TTC549 (cell line): ENCODE measurements at regions not wholly inside any gene's neighbourhood (a gene's known extent, or its start where the extent isn't known, plus 50 kb on each side); places are given as distances from the start of the nearest gene placed in this dataset.
"Not testable (repeated sequence)": the region's sequence is repeated elsewhere in the genome, so short reads cannot be mapped to it uniquely, and the experiment has no call there.

Experiments used
- FAIRE-seq: peaks from 2 replicates; lab custom pipeline; 2012; peaks lifted over from hg19 to GRCh38; lab: Jason Lieb, UNC

DNA sequence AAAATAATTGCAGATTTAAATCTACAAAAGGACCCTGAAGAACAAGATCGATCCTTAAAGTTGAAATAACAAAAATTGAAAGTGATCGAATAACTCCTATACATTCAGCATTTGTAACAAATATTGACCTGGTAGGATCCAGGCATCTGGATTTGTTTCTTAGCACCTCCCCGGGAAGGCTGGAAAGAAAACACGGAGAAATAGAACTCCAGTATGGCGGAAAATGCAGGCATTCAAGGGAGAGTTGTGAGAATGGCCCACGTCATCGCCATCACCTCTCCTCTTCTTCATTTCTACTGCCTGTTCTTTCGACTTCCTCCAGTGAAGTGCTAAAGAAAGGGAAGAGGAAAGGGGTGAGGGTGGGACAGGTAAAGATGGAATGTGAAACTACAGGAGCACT lies 242.3 kb upstream of the TFAP2D start:
- no peak for FAIRE-seq

DNA sequence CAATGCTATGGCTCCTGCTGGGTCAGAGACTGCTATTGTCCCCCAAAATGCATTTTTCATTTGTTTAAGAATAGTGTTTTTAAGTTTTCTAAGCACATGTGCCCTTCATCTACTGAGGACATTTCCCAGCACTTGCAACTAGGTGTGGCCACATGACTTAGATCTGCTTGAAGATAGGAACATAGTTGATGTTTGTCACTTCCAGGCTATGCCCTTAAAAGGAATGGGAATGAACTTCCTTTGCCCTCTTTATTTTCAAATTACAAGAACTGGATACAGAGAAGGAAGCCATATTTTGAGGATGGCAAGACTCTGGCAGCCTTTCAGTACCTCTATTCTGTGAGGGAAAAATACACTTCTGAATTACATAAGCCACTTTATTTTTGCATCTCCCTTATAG lies 203.0 kb upstream of the TFAP2D start:
- FAIRE-seq, result no peak

DNA sequence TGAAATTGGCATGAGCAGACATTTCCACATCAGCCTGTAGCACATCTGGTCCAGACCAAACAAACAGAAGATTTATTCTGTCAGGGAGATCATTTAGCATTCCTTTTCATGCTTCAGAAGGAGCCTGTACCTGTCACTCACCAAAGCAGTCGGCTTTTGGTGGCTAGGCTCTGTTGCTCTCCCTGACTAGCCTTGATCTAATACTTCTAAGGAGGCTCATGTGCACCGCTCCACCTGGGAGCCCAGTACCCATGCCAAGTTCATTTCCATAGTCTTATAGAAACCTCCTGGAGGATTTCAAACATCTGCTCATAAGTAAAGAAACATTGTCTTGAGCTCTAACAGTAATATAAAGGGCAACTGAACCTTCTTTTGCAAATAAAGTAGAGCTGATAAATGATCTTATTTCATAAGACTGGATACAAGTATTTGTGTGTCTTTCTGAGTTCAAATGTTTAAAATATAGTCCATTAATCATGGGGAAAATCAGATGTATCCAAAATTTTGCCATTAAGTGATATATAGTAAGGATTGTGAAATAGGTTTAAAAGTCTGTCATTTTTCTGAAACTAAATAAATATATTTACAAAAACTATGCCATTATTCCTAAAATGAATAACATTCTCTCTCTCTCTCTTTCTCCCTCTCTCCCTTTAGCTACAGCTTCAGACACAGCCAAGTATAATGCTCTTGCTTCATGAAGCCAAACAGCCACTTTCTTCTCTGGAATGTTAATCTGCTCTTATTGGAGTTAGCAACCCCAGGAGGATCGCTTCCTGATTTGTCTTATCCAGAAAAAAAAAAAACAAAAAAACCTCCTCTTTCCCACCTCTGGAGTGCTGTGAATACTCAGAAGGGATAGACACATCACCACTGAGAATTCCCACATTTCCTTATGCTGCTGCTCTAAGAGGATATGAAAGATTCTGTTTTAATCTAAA lies 192.7 kb upstream of the TFAP2D start:
- no peak for FAIRE-seq

DNA sequence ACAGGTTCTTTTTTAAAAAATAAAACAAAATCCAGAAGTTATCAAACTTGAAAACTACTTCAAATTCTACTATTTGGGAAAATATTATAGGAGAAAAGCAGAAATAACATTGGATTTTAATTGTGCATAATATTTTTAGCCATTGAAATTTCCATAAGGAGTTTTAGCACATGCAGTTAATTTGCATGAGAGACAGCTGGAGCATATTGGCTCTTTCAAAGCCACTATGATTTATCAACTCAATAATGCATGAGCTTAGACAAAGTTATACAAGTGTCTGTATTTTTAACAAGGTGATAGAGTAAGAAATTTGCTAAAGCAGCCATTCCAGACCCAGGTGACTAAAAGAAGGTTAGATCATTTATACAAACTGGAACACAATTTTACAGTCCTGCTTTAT lies 189.0 kb upstream of the TFAP2D start:
- FAIRE-seq, result no peak

DNA sequence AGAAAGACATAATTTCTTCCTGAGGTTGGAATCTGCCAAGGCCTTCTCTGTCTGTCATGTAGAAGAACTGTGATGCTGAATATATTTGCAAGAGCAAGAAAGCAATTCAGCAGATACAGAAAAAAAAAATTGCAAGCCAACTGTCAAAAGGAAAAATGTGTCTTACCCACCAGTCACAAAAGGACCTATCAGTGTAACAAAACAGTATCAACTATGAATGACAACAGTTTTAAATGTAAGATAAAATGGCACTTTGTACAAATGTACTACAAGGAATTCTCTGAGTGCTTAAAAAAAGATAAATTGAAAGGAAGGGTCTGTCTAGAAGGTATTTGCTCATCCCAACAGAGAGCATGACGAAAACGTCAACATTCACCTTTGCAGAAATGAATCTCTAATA lies 185.3 kb upstream of the TFAP2D start:
- FAIRE-seq, result no peak

DNA sequence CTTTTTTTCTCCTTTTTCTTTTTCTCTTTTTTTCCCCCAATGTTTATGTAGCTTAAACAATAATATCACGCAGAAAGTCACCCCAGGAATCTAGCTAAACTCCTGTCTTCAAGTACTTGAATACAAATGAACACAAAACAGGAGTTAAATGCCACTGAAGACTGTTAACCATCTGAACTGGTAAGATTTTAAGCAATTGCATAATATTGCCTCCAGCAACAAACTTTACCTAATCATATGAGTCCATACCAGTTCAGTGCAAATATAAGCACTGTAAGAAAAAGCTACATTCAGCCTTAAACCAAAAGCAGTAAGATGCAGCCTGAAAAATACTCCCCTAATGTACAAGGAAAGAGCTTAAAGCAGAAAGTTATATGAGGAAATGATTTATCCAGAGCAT lies 173.9 kb upstream of the TFAP2D start:
- FAIRE-seq, result no peak

DNA sequence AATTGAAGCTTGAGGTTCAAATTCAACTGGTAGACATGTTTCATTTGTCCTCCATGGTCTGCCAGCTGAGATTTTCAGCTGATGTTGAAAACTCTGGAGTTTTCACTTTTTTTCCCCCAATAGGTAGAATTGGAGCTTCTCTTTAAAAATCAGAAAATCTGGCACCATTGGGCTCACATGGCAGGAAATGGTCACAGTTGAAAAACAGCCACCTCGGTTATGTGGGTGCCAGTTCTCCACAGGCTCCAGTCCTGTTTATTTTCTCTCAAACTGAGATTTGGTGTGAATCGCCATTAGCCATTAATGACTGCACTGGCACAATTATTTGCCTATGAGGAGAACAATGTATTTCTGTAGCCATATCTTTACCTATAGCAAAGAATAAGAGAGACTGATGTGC lies 171.4 kb upstream of the TFAP2D start:
- no peak for FAIRE-seq

DNA sequence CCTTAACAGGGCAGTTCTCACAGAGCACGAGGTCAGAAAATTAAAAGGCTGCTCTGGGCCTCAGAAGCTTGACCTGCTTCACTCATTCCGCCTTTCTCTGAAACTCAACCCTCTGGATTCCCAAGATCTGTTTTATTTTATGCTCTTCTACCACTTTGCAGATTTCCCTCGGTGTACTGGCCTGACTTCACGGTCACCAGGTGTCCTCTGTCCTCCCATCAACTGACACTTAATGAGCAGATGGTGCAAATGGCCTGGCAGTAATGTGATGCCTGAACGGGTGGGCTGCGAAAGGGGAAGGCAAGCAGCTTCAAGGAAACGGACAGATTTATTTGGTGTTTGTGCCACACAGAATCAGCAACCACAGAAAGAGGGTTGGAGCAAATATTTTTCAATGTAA lies 169.7 kb upstream of the TFAP2D start:
- no peak for FAIRE-seq

DNA sequence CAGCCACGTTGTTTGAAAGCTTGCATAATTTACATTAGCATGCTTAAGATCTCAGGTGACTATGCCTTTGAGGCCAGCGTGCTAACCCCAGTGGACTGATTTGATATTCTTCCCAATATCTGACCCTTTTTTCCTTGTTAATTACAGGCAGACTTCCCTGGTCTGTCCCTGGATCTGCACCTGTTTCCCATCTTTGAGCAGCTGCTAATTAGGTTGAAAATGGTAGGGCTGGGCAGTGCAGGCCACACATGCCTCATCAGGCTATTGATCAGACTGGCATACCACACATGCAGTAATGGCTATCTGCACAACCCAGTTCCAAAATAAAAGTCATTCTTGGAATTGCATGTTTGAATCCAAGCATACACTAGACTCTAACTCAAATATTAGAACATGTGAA lies 164.3 kb upstream of the TFAP2D start:
- FAIRE-seq, result no peak

DNA sequence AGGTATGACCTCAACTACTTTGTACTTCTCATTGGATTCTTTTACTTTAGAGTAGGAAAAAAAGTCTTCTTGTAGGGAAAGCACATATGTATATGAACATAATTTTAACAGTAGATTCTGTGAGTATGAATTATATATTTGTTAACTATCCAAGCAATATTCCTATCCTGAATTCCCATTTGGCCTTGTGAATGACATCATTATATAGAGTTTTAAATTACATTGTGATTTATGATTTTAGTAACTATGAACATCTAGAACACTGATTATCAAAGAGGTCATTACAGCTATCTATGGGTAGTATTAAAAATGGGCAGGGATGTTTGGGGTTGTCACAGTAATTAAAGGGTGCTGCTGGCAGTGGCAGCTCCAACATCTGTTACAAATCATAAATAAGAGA lies 163.9 kb upstream of the TFAP2D start:
- FAIRE-seq, result no peak

DNA sequence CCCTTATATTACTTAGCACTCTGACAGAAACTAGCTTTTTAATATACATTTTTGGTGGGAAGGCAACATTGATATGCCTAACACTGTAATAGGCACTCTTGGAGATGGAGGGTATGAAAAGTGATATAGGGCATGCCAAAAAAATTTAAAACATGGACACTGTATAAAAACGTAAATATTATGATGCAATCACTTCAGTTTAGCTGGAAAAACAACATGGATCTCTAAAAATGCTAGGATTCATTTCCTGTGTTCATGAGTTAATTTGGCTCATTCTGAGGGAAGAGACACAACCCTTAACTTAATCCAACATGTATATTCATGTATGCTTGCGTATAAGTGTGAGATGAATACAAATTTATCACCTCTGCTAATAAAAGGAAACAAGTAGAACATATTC lies 157.3 kb upstream of the TFAP2D start:
- no peak for FAIRE-seq

DNA sequence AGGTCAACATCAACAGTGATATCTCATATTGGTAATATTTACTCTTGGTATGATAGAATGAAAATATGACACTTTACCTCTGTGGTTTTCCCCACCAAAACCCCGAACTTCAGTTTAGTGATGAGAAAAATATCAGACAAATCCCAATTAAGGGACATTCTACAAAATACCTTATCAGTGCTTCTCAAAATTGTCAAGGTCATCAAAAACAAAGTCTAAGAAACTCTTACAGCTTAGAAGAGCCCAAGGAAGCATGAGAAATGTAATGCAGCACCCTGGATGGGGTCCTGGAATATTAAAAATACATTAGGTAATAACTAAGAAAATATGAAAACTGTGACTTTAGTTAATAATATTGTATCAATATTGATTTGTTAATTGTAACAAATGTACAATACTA lies 148.3 kb upstream of the TFAP2D start:
- FAIRE-seq, result no peak

DNA sequence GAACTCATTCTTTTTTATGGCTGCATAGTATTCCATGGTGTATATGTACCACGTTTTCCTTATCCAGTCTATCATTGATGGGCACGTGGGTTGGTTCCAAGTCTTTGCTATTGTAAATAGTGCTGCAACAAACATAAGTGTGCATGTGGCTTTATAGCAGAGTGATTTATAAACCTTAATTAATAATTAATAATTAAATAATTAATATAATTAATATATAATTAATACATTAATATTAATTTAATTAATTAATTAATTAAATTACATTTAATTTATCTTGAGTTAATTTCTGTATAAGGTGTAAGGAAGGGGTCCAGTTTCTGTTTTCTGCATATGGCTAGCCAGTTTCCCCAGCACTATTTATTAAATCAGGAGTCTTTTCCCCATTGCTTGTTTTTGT lies 142.1 kb upstream of the TFAP2D start:
- not testable (repeated sequence) for FAIRE-seq

DNA sequence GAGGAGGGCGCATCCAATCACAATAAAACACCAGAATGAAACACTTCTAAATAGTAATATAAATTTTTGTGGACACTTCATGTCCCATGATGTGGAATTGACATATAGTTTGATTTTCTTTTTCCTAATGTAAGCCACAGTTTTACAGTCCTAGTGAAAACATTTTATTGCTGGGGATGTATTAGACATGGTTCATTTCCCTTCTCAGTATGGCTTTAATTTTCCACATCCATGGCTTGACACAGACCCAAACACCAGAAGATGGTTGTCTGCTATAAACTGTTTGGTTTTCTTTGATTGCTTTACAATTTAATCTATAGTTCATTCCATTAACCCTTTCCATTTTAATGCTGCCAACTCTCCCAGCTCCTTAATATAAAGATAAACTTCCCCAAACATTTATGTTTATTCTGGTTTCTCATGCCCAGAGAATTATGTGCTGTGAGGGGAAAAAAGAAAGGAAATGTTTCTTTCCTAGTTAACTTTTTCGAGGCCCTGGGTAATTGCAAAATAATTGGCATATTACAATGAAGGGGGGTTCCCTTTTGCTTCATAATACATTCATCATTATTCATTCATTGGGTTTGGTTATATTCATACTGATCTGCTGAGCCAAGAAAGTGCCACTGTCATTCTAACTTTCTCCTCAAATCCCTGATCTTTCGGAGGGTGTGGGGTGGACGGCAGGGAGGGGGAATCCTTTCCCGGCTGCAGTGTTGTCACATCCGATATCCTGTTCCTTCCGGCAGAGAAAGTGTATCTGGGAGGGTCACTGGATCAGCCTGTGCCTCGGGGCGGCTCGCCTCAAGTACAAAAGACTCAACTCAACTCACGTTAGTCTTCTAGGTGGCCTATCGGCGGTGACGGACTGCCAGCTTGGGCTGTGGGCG lies 127.6 kb upstream of the TFAP2D start:
- no peak for FAIRE-seq

DNA sequence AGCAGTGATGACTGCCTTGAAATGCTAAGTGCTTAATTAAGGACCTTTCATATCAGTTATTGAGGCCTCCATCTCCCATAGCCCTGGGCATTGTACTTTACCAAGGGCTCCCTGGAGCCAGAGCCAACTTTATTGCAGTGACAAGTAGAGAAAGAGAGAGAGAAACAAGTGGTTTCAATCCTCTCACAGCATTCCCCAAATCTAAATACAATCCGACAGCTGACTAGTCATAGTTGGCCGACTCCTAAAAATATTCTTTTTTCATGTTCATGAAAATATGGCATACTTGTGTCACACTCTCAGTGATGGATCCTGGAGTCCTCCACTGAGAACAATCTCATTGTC lies 127.0 kb upstream of the TFAP2D start:
- FAIRE-seq, result no peak

DNA sequence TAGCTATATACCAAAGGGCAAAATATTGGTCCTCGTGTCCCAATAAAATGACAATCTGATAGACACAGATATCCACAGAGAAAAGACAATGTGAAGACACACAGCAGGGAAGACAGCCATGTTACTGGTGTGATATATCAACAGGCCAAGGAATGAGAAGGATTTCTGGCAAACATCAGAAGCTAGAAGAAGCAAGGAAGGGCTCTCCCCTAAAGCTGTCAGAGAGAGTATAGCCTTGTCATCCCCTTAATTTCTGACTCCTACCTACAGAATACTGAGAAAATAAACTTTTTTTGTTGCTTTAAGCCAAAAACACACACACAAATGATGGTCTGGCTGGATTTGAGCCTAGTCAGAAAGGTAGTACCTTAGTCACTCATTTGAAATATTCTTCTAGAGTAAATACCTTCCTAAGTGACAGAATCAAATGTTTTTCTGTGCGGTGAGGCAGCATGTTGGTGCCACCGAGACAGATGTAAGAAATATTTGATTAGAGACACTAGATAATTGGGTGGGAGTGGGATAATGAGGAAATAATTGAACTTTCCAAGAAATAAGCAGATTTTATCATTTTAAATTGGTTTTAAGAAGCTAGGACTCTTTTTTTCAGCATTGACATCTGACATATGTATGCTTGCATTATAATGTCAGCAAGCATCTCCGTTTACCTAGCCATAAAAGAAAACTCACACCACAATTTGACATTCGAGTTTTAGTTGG lies 123.4 kb upstream of the TFAP2D start:
- FAIRE-seq, result no peak

DNA sequence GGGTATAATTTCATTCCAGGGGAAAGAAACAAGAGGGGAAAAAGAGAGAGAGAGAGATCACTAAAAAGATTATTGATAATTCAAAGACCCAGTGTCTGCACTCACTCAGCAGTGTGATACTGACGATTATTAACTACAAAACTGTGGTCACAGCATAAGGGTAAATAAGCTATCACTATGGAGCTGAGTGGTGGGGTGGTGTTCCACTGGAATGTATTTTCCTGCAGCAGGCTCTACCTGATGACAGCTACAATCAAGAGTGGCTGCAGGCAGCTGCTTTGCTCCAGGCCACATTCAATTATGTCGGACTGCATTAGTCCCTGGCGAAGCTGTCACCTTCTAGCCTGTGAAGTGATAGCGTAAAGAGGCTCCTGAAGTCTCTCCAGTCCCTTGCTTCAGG lies 122.2 kb upstream of the TFAP2D start:
- no peak for FAIRE-seq

DNA sequence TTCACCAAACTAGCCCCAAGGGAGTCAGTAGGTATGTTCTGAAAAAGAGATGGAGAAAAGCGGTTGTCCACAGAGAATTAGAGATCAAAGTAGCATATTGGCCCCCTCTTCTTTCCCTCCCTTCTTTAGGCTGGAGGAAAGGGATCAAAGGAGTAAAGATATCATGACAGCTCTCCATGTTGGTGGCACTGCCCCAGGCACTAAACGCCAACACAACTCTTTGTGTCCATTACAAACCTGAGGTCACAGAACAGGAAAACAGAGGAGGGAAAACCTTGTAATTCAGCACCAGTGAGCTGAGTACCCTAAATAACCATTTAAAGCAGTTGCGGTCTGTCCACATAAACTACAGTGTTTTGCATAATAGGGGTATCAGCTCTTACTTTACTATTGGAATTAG lies 113.0 kb upstream of the TFAP2D start:
- no peak for FAIRE-seq

DNA sequence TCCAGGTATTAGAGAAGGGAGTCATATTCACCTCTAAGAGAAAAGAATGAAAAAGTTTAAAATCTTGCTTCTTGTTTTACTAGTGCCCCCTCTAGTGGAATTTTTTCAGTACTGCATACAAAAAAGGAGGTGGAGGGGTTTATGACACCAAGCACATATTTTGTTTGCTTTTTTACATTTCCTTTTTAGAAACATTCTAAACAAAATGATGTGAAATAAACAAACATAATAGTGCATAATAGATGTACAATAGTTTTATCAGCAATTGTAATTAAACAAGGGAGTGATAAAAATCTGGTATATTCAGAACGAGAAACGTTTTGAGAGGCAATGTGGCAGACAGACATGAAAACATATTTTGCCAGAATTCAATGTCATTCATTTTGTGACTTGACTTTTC lies 111.0 kb upstream of the TFAP2D start:
- peak; percentile 53 for FAIRE-seq

DNA sequence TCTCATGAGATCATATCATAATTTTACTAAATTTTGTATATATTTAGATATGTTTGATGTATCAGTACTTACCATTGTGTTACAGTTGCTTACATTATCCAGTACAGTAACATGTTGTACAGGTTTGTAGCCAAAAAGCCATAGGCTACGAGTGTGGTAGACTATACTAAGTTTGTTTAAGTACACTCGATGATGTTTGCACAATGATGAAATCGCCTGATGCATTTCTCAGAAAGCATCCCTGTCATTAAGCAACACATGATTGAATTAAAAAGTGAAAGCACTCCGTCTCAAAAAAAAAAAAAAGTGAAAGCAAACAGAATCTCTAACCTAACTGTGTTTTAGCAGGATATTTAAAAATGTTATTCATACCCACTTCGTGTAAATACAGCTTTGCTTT lies 104.9 kb upstream of the TFAP2D start:
- no peak for FAIRE-seq

DNA sequence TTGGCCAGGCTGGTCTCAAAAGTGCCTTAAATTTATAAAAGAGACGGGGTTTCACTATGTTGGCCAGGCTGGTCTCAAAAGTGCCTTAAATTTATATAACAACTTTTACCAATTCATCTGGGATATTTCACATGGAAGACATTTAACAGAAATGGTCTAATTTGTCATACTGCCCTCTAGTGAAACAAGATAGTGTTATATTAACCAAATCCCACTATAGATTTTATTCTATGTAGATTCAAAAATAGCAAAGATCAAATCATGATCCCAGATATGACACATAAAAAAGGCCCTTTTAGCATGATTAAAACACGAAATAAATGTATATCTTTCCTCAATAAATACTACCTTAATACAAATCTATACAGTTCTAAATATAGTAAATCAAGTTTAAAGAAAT lies 102.8 kb upstream of the TFAP2D start:
- FAIRE-seq, result no peak

DNA sequence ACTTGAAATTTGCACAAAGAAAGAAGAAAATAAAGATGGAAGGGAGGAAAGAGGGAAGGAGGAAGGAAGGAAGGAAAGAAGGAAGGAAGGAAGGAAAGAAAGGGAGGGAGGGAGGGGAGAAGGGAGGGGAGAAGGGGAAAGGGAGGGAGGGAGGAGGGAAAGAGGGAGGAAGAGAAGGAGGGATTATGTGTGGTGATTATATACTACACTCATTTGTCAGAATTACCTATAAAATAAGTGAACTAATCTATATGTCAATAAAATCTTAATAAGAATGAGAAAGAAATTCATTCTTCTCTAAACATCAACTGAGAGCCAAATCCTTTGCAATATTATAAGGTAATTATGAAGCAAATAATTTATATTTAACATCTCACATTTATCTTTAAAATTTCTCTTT lies 77.9 kb upstream of the TFAP2D start:
- no peak for FAIRE-seq

DNA sequence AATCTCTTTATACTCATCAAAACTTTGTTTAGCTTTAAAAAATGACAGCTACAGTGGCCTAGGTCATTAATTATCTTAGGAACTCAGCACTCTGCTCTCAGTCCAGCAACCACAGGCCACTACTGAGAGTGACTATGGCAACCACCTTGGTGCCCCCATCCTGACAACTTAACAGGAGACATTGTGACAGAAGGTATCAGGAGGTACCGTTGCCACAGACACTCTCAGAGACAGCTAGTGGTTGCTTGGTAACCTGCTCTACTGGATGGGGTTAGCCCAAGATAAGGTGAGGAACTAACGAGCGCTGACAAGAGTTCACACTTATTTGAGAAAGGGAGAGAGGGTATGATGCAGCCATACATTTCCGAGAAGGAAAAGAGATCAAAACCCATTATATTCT lies 76.1 kb upstream of the TFAP2D start:
- no peak for FAIRE-seq
